Keratinocyte (primary cell): ENCODE measurements at regions not wholly inside any gene's neighbourhood (a gene's known extent, or its start where the extent isn't known, plus 50 kb on each side); places are given as distances from the start of the nearest gene placed in this dataset.

Source experiments
- DNase-seq: peaks from one replicate; pipeline ENCODE4 v3.0.0-alpha.2; 2011; ENCODE audit warnings: low read depth, missing footprints, low spot score
- FAIRE-seq: peaks from 2 replicates; lab custom pipeline; 2011; peaks lifted over from hg19 to GRCh38; lab: Jason Lieb, UNC
- H2AFZ ChIP-seq: 2 replicates; pipeline ENCODE4 v1.6.0; 2012; ENCODE audit warnings: low read length, control low read depth, inconsistent platforms; ENCODE audit not compliant: control insufficient read depth
- H3K27ac ChIP-seq: 2 replicates; pipeline ENCODE4 v1.5.1; 2011; ENCODE audit warnings: low read length; ENCODE audit not compliant: control insufficient read depth, insufficient read depth
- H3K27me3 ChIP-seq: 3 replicates; pipeline ENCODE4 v1.6.0; 2011; ENCODE audit warnings: low read length; ENCODE audit not compliant: control insufficient read depth, insufficient read depth; ENCODE audit errors: extremely low read depth
- H3K36me3 ChIP-seq, 2 experiments: 2 replicates in 1 of 2; 3 replicates in 1 of 2; pipeline ENCODE4 v1.5.1; 2011; ENCODE audit warnings: low read length in 2 of 2, mild to moderate bottlenecking in 1 of 2; ENCODE audit not compliant: control insufficient read depth in 2 of 2, insufficient read depth in 2 of 2; ENCODE audit errors: extremely low read depth in 1 of 2
- H3K4me1 ChIP-seq: 3 replicates; pipeline ENCODE4 v1.5.1; 2011; ENCODE audit warnings: low read length; ENCODE audit not compliant: control insufficient read depth, insufficient read depth; ENCODE audit errors: extremely low read depth
- H3K4me2 ChIP-seq: 3 replicates; pipeline ENCODE4 v1.6.0; 2011; ENCODE audit warnings: low read depth, low read length; ENCODE audit not compliant: control insufficient read depth, insufficient read depth; ENCODE audit errors: extremely low read depth
- H3K4me3 ChIP-seq, 3 experiments: fragments of 200-600 bp in 1 of 3; sonication (generic) in 1 of 3; 2 replicates in 2 of 3; 3 replicates in 1 of 3; pipeline ENCODE4 v1.5.1; 2011 to 2016; ENCODE audit warnings: low read length in 3 of 3, mild to moderate bottlenecking in 3 of 3, control low read depth in 2 of 3, inconsistent platforms in 1 of 3, low read depth in 1 of 3, mixed read lengths in 1 of 3, mixed run types in 1 of 3, moderate library complexity in 1 of 3; ENCODE audit not compliant: control insufficient read depth in 2 of 3, insufficient read depth in 2 of 3; ENCODE audit errors: extremely low read depth in 1 of 3
- H3K79me2 ChIP-seq: 2 replicates; pipeline ENCODE4 v1.6.0; 2012; ENCODE audit warnings: low read length; ENCODE audit not compliant: control insufficient read depth, insufficient read depth
- H3K9ac ChIP-seq: 3 replicates; pipeline ENCODE4 v1.6.0; 2011; ENCODE audit warnings: low read length; ENCODE audit not compliant: control insufficient read depth, insufficient read depth; ENCODE audit errors: extremely low read depth
- H3K9me1 ChIP-seq: 3 replicates; pipeline ENCODE4 v1.6.0; 2011; ENCODE audit warnings: low read length; ENCODE audit not compliant: control insufficient read depth, insufficient read depth; ENCODE audit errors: extremely low read depth
- H3K9me3 ChIP-seq: 2 replicates; pipeline ENCODE4 v1.5.1; 2012; ENCODE audit warnings: low read depth, low read length; ENCODE audit not compliant: control insufficient read depth
- H4K20me1 ChIP-seq: 3 replicates; pipeline ENCODE4 v1.6.0; 2011; ENCODE audit warnings: low read length; ENCODE audit not compliant: control insufficient read depth, insufficient read depth; ENCODE audit errors: extremely low read depth
- EZH2 ChIP-seq: IDR thresholded peaks from one replicate; pipeline ENCODE4 v1.6.1; 2012; ENCODE audit warnings: inconsistent platforms, mild to moderate bottlenecking, low read length, moderate library complexity
- dilution Hi-C: fragments of 300-500 bp; cut with MboI; formaldehyde crosslinking; loops from one replicate; pipeline ENCODE4 v1.7.0; 2020; ENCODE audit warnings: low sequenced_read_pairs; ENCODE audit not compliant: extremely low pct_ligation_motif_present
- small RNA-seq, 3 experiments: library from RNA; depleted of rRNA; stranded (forward); fragments of <200 nt; gene quantifications; one replicate each; pipeline ENCODE3, GENCODE V24; 2012; ENCODE audit warnings: low read depth in 3 of 3, low replicate concordance in 1 of 3; ENCODE audit not compliant: insufficient read length in 3 of 3
- TF ChIP-seq, protein P1 (sequence below), 3 experiments: IDR thresholded peaks in 1 of 3; conservative IDR thresholded peaks in 1 of 3; optimal IDR thresholded peaks in 1 of 3; 2 replicates in 2 of 3; 3 replicates in 1 of 3; pipeline versions ENCODE3 to v1.5.1; 2011; ENCODE audit warnings: low read length in 3 of 3, mild to moderate bottlenecking in 3 of 3, moderate library complexity in 2 of 3, control low read depth in 1 of 3, inconsistent platforms in 1 of 3; ENCODE audit not compliant: insufficient read depth in 2 of 3; ENCODE audit errors: extremely low read depth in 1 of 3

DNA sequence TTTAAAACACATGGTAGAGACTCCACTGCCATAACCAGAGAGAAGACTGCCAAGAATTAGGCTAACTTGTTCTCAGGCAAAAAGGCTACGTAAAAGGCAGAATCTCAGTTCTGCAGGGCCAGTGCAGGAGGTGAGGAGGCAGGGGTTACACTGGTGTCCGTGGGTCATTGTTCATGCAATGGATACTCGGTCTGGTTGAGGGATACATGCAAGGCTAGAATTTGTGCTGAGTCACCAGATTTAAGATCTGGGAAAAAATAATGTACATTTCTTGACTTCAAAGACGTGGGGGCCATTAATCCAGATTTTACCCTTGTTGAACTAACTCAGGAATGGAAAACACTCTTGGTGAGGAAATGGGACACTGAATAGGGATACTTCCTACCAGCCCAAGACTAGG is 52.3 kb upstream of the DPH5 start:
- no peaks in the 10 kb centered on the region for H4K20me1 ChIP-seq
- FAIRE-seq: no peak

DNA sequence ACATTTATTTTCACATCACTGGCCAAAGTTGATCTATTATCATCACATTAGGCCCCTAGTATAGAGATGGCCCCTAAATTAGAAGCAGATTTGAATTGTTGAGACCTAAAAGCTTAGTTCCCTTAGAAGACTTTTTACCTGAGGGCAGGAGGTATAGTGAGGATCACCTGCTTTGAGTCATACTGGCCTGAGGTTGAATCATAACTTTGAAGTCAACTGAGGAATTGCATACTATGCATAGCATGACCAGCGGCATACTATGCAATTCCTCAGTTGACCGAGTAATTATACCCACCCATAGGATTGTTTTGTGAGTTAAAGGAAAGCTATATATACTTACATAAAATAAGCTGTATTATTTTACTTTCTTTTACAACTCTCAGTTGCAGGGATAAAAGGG is 50.3 kb upstream of the DPH5 start:
- DNase-seq (no peak), FAIRE-seq (no peak)
- dilution Hi-C loops: no loop called here
- no peaks in the 10 kb centered on the region for H3K27me3 ChIP-seq
- no peak overlapping the region for H3K4me3 ChIP-seq
- no peak overlapping the region for H3K9ac ChIP-seq
- H4K20me1 ChIP-seq: no peaks in the 10 kb centered on the region
- H3K27ac ChIP-seq: no peak overlapping the region
- no peaks in the 10 kb centered on the region for H3K9me1 ChIP-seq
- no peak for TF ChIP-seq EZH2
- TF ChIP-seq, protein P1, sequence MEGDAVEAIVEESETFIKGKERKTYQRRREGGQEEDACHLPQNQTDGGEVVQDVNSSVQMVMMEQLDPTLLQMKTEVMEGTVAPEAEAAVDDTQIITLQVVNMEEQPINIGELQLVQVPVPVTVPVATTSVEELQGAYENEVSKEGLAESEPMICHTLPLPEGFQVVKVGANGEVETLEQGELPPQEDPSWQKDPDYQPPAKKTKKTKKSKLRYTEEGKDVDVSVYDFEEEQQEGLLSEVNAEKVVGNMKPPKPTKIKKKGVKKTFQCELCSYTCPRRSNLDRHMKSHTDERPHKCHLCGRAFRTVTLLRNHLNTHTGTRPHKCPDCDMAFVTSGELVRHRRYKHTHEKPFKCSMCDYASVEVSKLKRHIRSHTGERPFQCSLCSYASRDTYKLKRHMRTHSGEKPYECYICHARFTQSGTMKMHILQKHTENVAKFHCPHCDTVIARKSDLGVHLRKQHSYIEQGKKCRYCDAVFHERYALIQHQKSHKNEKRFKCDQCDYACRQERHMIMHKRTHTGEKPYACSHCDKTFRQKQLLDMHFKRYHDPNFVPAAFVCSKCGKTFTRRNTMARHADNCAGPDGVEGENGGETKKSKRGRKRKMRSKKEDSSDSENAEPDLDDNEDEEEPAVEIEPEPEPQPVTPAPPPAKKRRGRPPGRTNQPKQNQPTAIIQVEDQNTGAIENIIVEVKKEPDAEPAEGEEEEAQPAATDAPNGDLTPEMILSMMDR (optimal IDR thresholded peaks at IDR 0.05 in 1 of 3, IDR thresholded peaks at IDR 0.05 in 1 of 3, conservative IDR thresholded peaks at IDR 0.05 in 1 of 3; ENCODE audit: extremely low read depth in 1 of 3, insufficient read depth in 2 of 3, low read length in 3 of 3): no peak
- H3K79me2 ChIP-seq: no peaks in the 10 kb centered on the region
- no peak overlapping the region for H2AFZ ChIP-seq
- H3K4me1 ChIP-seq: peaks cover 2% of the 10 kb centered on the region
- no peaks in the 10 kb centered on the region for H3K36me3 ChIP-seq
- H3K4me2 ChIP-seq: no peak overlapping the region
- no peaks in the 10 kb centered on the region for H3K9me3 ChIP-seq

More for the DNA sequence above, 52.3 kb upstream of the DPH5 start:
- no peaks in the 10 kb centered on the region for H3K9me1 ChIP-seq
- no peak overlapping the region for H2AFZ ChIP-seq
- H3K36me3 ChIP-seq: no peaks in the 10 kb centered on the region
- no peak overlapping the region for H3K4me2 ChIP-seq
- H3K27ac ChIP-seq: no peak overlapping the region
- no peaks in the 10 kb centered on the region for H3K27me3 ChIP-seq
- H3K9ac ChIP-seq: no peak overlapping the region
- TF ChIP-seq, protein P1 (optimal IDR thresholded peaks at IDR 0.05 in 1 of 3, IDR thresholded peaks at IDR 0.05 in 1 of 3, conservative IDR thresholded peaks at IDR 0.05 in 1 of 3; ENCODE audit: extremely low read depth in 1 of 3, insufficient read depth in 2 of 3, low read length in 3 of 3): no peak
- TF ChIP-seq EZH2: no peak
- no peak overlapping the region for H3K4me3 ChIP-seq
- dilution Hi-C loops: no loop called here
- no peaks in the 10 kb centered on the region for H3K9me3 ChIP-seq
- DNase-seq: no peak
- H3K4me1 ChIP-seq: peaks cover 2% of the 10 kb centered on the region
- no peaks in the 10 kb centered on the region for H3K79me2 ChIP-seq

Small RNA genes lying in the stretch of these regions (small RNA-seq; reads per million reads assigned to genes)
- gene RF00424: 0 to 0.67 (median 0.50) reads per million in 3 experiments
